SK-N-SH (cell line): ENCODE measurements at regions not wholly inside any gene's neighbourhood (a gene's known extent, or its start where the extent isn't known, plus 50 kb on each side); places are given as distances from the start of the nearest gene placed in this dataset.

Source experiments
- CTCF ChIA-PET: fragments of 300-600, 350-600 bp; formaldehyde crosslinking; extraction: SDS; loops from one replicate; lab custom pipeline; 2021; lab: Yijun Ruan, JAX
- POLR2A ChIA-PET: fragments of 350-600 bp; sonication (Branson Sonifier 250); formaldehyde crosslinking; extraction: SDS; loops from one replicate; lab custom pipeline; 2020; ENCODE audit warnings: antibody characterized with exemption, inconsistent platforms; lab: Yijun Ruan, JAX
- DNase-seq: peaks from one replicate; pipeline ENCODE4 v3.0.0; 2012
- H2AFZ ChIP-seq: fragments of 200-600 bp; sonication (generic); 2 replicates; pipeline ENCODE4 v1.8.1; 2016; ENCODE audit warnings: antibody characterized with exemption, mild to moderate bottlenecking, low read depth
- H3F3A ChIP-seq: fragments of 200-600 bp; sonication (generic); replicated peaks from 2 replicates; pipeline ENCODE3; 2016; ENCODE audit warnings: antibody characterized with exemption, mild to moderate bottlenecking; ENCODE audit not compliant: insufficient read depth
- H3K27ac ChIP-seq, 2 experiments: fragments of 200-500 bp in 1 of 2; fragments of 200-600 bp in 1 of 2; sonication (Bioruptor generic) in 1 of 2; sonication (generic), shearing (Covaris generic) in 1 of 2; 2 replicates each; pipeline versions ENCODE4 v1.5.1 to v1.6.1; 2014 to 2016; ENCODE audit warnings: low read depth in 2 of 2, inconsistent platforms in 1 of 2, low read length in 1 of 2, mild to moderate bottlenecking in 1 of 2, mixed read lengths in 1 of 2
- H3K27me3 ChIP-seq: fragments of 200-600 bp; sonication (generic), shearing (Covaris generic); 2 replicates; pipeline ENCODE4 v1.6.1; 2016; ENCODE audit warnings: mixed run types; ENCODE audit not compliant: insufficient read depth
- H3K36me3 ChIP-seq, 2 experiments: fragments of 200-500 bp in 1 of 2; fragments of 200-600 bp in 1 of 2; sonication (Bioruptor generic) in 1 of 2; sonication (generic) in 1 of 2; replicated peaks in 1 of 2; 2 replicates each; pipeline versions ENCODE3 to v1.5.1; 2014 to 2016; ENCODE audit warnings: low read length in 1 of 2, mild to moderate bottlenecking in 1 of 2; ENCODE audit not compliant: insufficient read depth in 2 of 2, control insufficient read depth in 1 of 2
- H3K4me1 ChIP-seq, 2 experiments: fragments of 200-500 bp in 1 of 2; fragments of 200-600 bp in 1 of 2; sonication (Bioruptor generic) in 1 of 2; sonication (generic), shearing (Covaris generic) in 1 of 2; 2 replicates each; pipeline versions ENCODE4 v1.5.1 to v1.6.1; 2014 to 2016; ENCODE audit warnings: low read depth in 1 of 2, low read length in 1 of 2, mixed run types in 1 of 2; ENCODE audit not compliant: insufficient read depth in 2 of 2, control insufficient read depth in 1 of 2
- H3K4me2 ChIP-seq: fragments of 200-600 bp; sonication (generic), shearing (Covaris generic); 2 replicates; pipeline ENCODE4 v1.6.1; 2017; ENCODE audit warnings: mixed run types
- H3K4me3 ChIP-seq, 2 experiments: fragments of 200-500 bp in 1 of 2; fragments of 200-600 bp in 1 of 2; sonication (Bioruptor generic) in 1 of 2; sonication (generic), shearing (Covaris generic) in 1 of 2; 2 replicates each; pipeline versions ENCODE4 v1.5.1 to v1.8.1; 2014 to 2016; ENCODE audit warnings: low read depth in 2 of 2, inconsistent platforms in 1 of 2, low read length in 1 of 2, mild to moderate bottlenecking in 1 of 2, mixed read lengths in 1 of 2, moderate library complexity in 1 of 2
- H3K79me2 ChIP-seq: fragments of 200-600 bp; sonication (generic); 2 replicates; pipeline ENCODE4 v1.8.1; 2017; ENCODE audit warnings: mild to moderate bottlenecking; ENCODE audit not compliant: insufficient read depth
- H3K9ac ChIP-seq: fragments of 200-600 bp; sonication (generic); 2 replicates; pipeline ENCODE4 v1.6.1; 2017; ENCODE audit warnings: mixed run types
- H3K9me2 ChIP-seq: fragments of 200-600 bp; sonication (generic); 2 replicates; pipeline ENCODE4 v1.6.1; 2017; ENCODE audit warnings: mixed run types
- H3K9me3 ChIP-seq: fragments of 200-600 bp; sonication (generic); 2 replicates; pipeline ENCODE4 v1.6.1; 2017; ENCODE audit warnings: mixed run types, mild to moderate bottlenecking, moderate library complexity
- H4K20me1 ChIP-seq: fragments of 200-600 bp; sonication (generic); 2 replicates; pipeline ENCODE4 v1.6.1; 2017; ENCODE audit warnings: mild to moderate bottlenecking, mixed run types; ENCODE audit not compliant: insufficient read depth
- EZH2phosphoT487 ChIP-seq: fragments of 200-600 bp; sonication (generic); IDR thresholded peaks from 2 replicates; pipeline ENCODE4 v1.6.1; 2017; ENCODE audit warnings: low read depth, mixed run types, mild to moderate bottlenecking, antibody characterized with exemption, moderate library complexity, borderline replicate concordance
- FOSL2 ChIP-seq: IDR thresholded peaks from 2 replicates; pipeline ENCODE4 v1.4.0; 2012; ENCODE audit warnings: low read depth, mild to moderate bottlenecking, moderate library complexity, borderline replicate concordance
- FOXJ3 ChIP-seq: sonication (generic); formaldehyde crosslinking; IDR thresholded peaks from 2 replicates; pipeline ENCODE4 v1.5.1; 2020; ENCODE audit warnings: mild to moderate bottlenecking, missing genetic modification reagents
- GATA2 ChIP-seq: sonication (generic); formaldehyde crosslinking; IDR thresholded peaks from 2 replicates; pipeline ENCODE4 v1.5.0; 2020; ENCODE audit warnings: mild to moderate bottlenecking, missing genetic modification reagents
- JUND ChIP-seq: IDR thresholded peaks from 2 replicates; pipeline ENCODE4 v1.4.0; 2012
- NRF1 ChIP-seq: IDR thresholded peaks from 2 replicates; pipeline ENCODE4 v1.6.1; 2012; ENCODE audit warnings: low read depth, mild to moderate bottlenecking, low read length
- PBX3 ChIP-seq: IDR thresholded peaks from 2 replicates; pipeline ENCODE4; 2012
- POLR2AphosphoS5 ChIP-seq: IDR thresholded peaks from 2 replicates; pipeline ENCODE4 v1.6.1; 2012; ENCODE audit warnings: low read depth, low read length
- RAD21 ChIP-seq: IDR thresholded peaks from 2 replicates; pipeline ENCODE4 v1.6.1; 2012; ENCODE audit warnings: mild to moderate bottlenecking, low read length
- REST ChIP-seq: IDR thresholded peaks from 2 replicates; pipeline ENCODE4 v1.6.1; 2012; ENCODE audit warnings: mild to moderate bottlenecking, low read depth, low read length, moderate library complexity
- RXRA ChIP-seq: IDR thresholded peaks from 2 replicates; pipeline ENCODE4 v1.4.0; 2012; ENCODE audit warnings: low read depth, mild to moderate bottlenecking, borderline replicate concordance
- TAF1 ChIP-seq: IDR thresholded peaks from 2 replicates; pipeline ENCODE4 v1.6.1; 2012; ENCODE audit warnings: low read depth, mild to moderate bottlenecking, low read length, moderate library complexity, borderline replicate concordance
- TCF12 ChIP-seq: IDR thresholded peaks from 2 replicates; pipeline ENCODE4 v1.4.0; 2012
- TEAD4 ChIP-seq: IDR thresholded peaks from 2 replicates; pipeline ENCODE4 v1.4.0; 2012; ENCODE audit warnings: mild to moderate bottlenecking, borderline replicate concordance; ENCODE audit not compliant: insufficient read depth
- YY1 ChIP-seq: IDR thresholded peaks from 2 replicates; pipeline ENCODE4 v1.4.0; 2012; ENCODE audit warnings: low read depth, mild to moderate bottlenecking
- ZBTB33 ChIP-seq: IDR thresholded peaks from 2 replicates; pipeline ENCODE4 v1.4.0; 2012; ENCODE audit warnings: low read depth, borderline replicate concordance
- WGBS: methylation state at CpG from one replicate; pipeline ENCODE4 v1.1.6; 2017; ENCODE audit warnings: low lambda C conversion rate; 5-methylcytosine and 5-hydroxymethylcytosine counted together

- H3K9ac ChIP-seq: no peak overlapping the region
- TF ChIP-seq TEAD4: no peak
- no peak for TF ChIP-seq EZH2phosphoT487
- no peak for TF ChIP-seq RAD21
- no peak for TF ChIP-seq TAF1
- TF ChIP-seq ZBTB33: no peak
- no peak for TF ChIP-seq PBX3
- TF ChIP-seq POLR2AphosphoS5: no peak
- no peak for TF ChIP-seq REST
- TF ChIP-seq YY1: no peak
- H4K20me1 ChIP-seq: no peaks in the 10 kb centered on the region
- CTCF ChIA-PET: no interaction called here
- H3K4me2 ChIP-seq: no peak overlapping the region
- no peaks in the 10 kb centered on the region for H3K27me3 ChIP-seq
- no peaks in the 10 kb centered on the region for H3K9me3 ChIP-seq
- WGBS: 20% methylated on average over 3 of the region's 6 CpGs
- no peak overlapping the region for H3K4me3 ChIP-seq
- no peaks in the 10 kb centered on the region for H3K36me3 ChIP-seq
- H3K9me2 ChIP-seq: no peaks in the 10 kb centered on the region
- H3F3A ChIP-seq: no peaks in the 10 kb centered on the region
- POLR2A ChIA-PET: no interaction called here
- H3K4me1 ChIP-seq: no peaks in the 10 kb centered on the region
- no peak overlapping the region for H2AFZ ChIP-seq
- no peaks in the 10 kb centered on the region for H3K79me2 ChIP-seq
- DNase-seq: no peak
- H3K27ac ChIP-seq: no peak overlapping the region
Measured at GRCh38 chr10:130439766-130440165, 303.6 kb downstream of the GLRX3 start.

GRCh38 chr10:130440494-130440893 lies 304.3 kb downstream of the GLRX3 start:
- Histone ChIP-seq H3K4me2 (no peak overlapping the region), H3K9ac (no peak overlapping the region), H3K4me1 (no peaks in the 10 kb centered on the region), H2AFZ (no peak overlapping the region), H3K79me2 (no peaks in the 10 kb centered on the region), H3K9me3 (0 out of 2 replicates have a peak, but pooled peaks cover under 1% of the 10 kb centered on the region), H3K9me2 (no peaks in the 10 kb centered on the region), H3F3A (no peaks in the 10 kb centered on the region), H3K27ac (no peak overlapping the region), H4K20me1 (no peaks in the 10 kb centered on the region), H3K27me3 (no peaks in the 10 kb centered on the region), H3K4me3 (no peak overlapping the region), H3K36me3 (no peaks in the 10 kb centered on the region)
- POLR2A ChIA-PET: no interaction called here
- WGBS: 22% methylated on average over 5 of the region's 5 CpGs
- DNase-seq: no peak
- TF ChIP-seq ZBTB33 (no peak), FOSL2 (no peak), GATA2 (CRISPR knock-in tag) (no peak), RXRA (no peak), TAF1 (no peak), TEAD4 (no peak), JUND (no peak), NRF1 (no peak), TCF12 (no peak), EZH2phosphoT487 (no peak), POLR2AphosphoS5 (no peak), FOXJ3 (CRISPR knock-in tag) (no peak)
- CTCF ChIA-PET: no interaction called here
